PC-3 (cell line): ENCODE measurements at regions not wholly inside any gene's neighbourhood (a gene's known extent, or its start where the extent isn't known, plus 50 kb on each side); places are given as distances from the start of the nearest gene placed in this dataset.

Experiments
- EZH2 ChIP-seq: fragments of 300-600 bp; sonication (generic); IDR thresholded peaks from one replicate; pipeline ENCODE4 v1.6.1; 2017; ENCODE audit warnings: antibody characterized with exemption, mild to moderate bottlenecking, low read length; ENCODE audit not compliant: unreplicated experiment
- TF ChIP-seq, protein P1 (sequence below): fragments of 300-600 bp; sonication (generic); conservative IDR thresholded peaks from 2 replicates; pipeline ENCODE4 v1.5.1; 2017; ENCODE audit warnings: antibody characterized with exemption, low read depth, mild to moderate bottlenecking, low read length

- TF ChIP-seq, protein P1, sequence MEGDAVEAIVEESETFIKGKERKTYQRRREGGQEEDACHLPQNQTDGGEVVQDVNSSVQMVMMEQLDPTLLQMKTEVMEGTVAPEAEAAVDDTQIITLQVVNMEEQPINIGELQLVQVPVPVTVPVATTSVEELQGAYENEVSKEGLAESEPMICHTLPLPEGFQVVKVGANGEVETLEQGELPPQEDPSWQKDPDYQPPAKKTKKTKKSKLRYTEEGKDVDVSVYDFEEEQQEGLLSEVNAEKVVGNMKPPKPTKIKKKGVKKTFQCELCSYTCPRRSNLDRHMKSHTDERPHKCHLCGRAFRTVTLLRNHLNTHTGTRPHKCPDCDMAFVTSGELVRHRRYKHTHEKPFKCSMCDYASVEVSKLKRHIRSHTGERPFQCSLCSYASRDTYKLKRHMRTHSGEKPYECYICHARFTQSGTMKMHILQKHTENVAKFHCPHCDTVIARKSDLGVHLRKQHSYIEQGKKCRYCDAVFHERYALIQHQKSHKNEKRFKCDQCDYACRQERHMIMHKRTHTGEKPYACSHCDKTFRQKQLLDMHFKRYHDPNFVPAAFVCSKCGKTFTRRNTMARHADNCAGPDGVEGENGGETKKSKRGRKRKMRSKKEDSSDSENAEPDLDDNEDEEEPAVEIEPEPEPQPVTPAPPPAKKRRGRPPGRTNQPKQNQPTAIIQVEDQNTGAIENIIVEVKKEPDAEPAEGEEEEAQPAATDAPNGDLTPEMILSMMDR: no peak
- no peak for TF ChIP-seq EZH2
These were observed 79.5 kb upstream of the SOX11 start for GRCh38 chr2:5612666-5613065.
